ENCODE measurements at regions not wholly inside any gene's neighbourhood (a gene's known extent, or its start where the extent isn't known, plus 50 kb on each side); places are given as distances from the start of the nearest gene placed in this dataset.

GRCh38 chr11:122513997-122514396 lies 141.5 kb upstream of the UBASH3B start:
- Mint-ChIP-seq H3K4me3 (no peak overlapping the region), H3K4me1 (no peaks in the 10 kb centered on the region), H3K9me3 (peaks cover 6% of the 10 kb centered on the region), H3K27me3 (ENCODE audit: low read depth) (no peaks in the 10 kb centered on the region), H3K36me3 (peaks cover 2% of the 10 kb centered on the region; the same call in 1 of the 2 replicates), H3K27ac (no peak overlapping the region)
- ATAC-seq = no peak
- TF ChIP-seq GTF2I (CRISPR knock-in tag; conservative IDR thresholded peaks at IDR 0.05) = no peak
- no peak for TF ChIP-seq RORB (CRISPR knock-in tag; IDR thresholded peaks at IDR 0.05)
- TF ChIP-seq SP1 (CRISPR knock-in tag; conservative IDR thresholded peaks at IDR 0.05) = no peak
- TF ChIP-seq PREB (CRISPR knock-in tag; IDR thresholded peaks at IDR 0.05; ENCODE audit: borderline replicate concordance) = no peak
- no peak for TF ChIP-seq JUN (CRISPR knock-in tag; IDR thresholded peaks at IDR 0.05)
- TF ChIP-seq ESRRA (CRISPR knock-in tag; IDR thresholded peaks at IDR 0.05; ENCODE audit: borderline replicate concordance) = no peak
- TF ChIP-seq OVOL2 (CRISPR knock-in tag; IDR thresholded peaks at IDR 0.05; ENCODE audit: borderline replicate concordance) = no peak
- no peak for TF ChIP-seq TP53 (CRISPR knock-in tag; IDR thresholded peaks at IDR 0.05)
- POLR2A ChIA-PET = no interaction called here
- DNase-seq (ENCODE audit: low spot score) = no peak
- CTCF ChIA-PET = no interaction called here

- H3K4me1 Mint-ChIP-seq = no peaks in the 10 kb centered on the region
- POLR2A ChIA-PET = no interaction called here
- H3K9me3 Mint-ChIP-seq = no peaks in the 10 kb centered on the region
- CTCF ChIA-PET = no interaction called here
- H3K36me3 Mint-ChIP-seq = no peaks in the 10 kb centered on the region
- no peak for ATAC-seq
- H3K27ac Mint-ChIP-seq = no peak overlapping the region
- no peaks in the 10 kb centered on the region for H3K27me3 Mint-ChIP-seq (ENCODE audit: low read depth)
- DNase-seq (ENCODE audit: low spot score) = no peak
- TF ChIP-seq E2F1 (CRISPR knock-in tag; IDR thresholded peaks at IDR 0.05) (no peak), ZBTB43 (CRISPR knock-in tag; IDR thresholded peaks at IDR 0.05) (no peak), SP1 (CRISPR knock-in tag; conservative IDR thresholded peaks at IDR 0.05) (no peak), ZNF671 (CRISPR knock-in tag; IDR thresholded peaks at IDR 0.05) (no peak), ZNF396 (CRISPR knock-in tag; IDR thresholded peaks at IDR 0.05; ENCODE audit: borderline replicate concordance) (no peak), MXD4 (CRISPR knock-in tag; IDR thresholded peaks at IDR 0.05; ENCODE audit: borderline replicate concordance) (no peak), SMAD4 (CRISPR knock-in tag; IDR thresholded peaks at IDR 0.05) (no peak), ESRRA (CRISPR knock-in tag; IDR thresholded peaks at IDR 0.05; ENCODE audit: borderline replicate concordance) (no peak), USF2 (CRISPR knock-in tag; IDR thresholded peaks at IDR 0.05) (no peak)
- TF ChIP-seq, protein P1, sequence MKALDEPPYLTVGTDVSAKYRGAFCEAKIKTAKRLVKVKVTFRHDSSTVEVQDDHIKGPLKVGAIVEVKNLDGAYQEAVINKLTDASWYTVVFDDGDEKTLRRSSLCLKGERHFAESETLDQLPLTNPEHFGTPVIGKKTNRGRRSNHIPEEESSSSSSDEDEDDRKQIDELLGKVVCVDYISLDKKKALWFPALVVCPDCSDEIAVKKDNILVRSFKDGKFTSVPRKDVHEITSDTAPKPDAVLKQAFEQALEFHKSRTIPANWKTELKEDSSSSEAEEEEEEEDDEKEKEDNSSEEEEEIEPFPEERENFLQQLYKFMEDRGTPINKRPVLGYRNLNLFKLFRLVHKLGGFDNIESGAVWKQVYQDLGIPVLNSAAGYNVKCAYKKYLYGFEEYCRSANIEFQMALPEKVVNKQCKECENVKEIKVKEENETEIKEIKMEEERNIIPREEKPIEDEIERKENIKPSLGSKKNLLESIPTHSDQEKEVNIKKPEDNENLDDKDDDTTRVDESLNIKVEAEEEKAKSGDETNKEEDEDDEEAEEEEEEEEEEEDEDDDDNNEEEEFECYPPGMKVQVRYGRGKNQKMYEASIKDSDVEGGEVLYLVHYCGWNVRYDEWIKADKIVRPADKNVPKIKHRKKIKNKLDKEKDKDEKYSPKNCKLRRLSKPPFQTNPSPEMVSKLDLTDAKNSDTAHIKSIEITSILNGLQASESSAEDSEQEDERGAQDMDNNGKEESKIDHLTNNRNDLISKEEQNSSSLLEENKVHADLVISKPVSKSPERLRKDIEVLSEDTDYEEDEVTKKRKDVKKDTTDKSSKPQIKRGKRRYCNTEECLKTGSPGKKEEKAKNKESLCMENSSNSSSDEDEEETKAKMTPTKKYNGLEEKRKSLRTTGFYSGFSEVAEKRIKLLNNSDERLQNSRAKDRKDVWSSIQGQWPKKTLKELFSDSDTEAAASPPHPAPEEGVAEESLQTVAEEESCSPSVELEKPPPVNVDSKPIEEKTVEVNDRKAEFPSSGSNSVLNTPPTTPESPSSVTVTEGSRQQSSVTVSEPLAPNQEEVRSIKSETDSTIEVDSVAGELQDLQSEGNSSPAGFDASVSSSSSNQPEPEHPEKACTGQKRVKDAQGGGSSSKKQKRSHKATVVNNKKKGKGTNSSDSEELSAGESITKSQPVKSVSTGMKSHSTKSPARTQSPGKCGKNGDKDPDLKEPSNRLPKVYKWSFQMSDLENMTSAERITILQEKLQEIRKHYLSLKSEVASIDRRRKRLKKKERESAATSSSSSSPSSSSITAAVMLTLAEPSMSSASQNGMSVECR (CRISPR knock-in tag; IDR thresholded peaks at IDR 0.05; ENCODE audit: borderline replicate concordance) = no peak
- TF ChIP-seq, protein P2, sequence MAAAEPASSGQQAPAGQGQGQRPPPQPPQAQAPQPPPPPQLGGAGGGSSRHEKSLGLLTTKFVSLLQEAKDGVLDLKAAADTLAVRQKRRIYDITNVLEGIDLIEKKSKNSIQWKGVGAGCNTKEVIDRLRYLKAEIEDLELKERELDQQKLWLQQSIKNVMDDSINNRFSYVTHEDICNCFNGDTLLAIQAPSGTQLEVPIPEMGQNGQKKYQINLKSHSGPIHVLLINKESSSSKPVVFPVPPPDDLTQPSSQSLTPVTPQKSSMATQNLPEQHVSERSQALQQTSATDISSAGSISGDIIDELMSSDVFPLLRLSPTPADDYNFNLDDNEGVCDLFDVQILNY (CRISPR knock-in tag; IDR thresholded peaks at IDR 0.05) = no peak
- no peak overlapping the region for H3K4me3 Mint-ChIP-seq
These were observed 142.2 kb upstream of the UBASH3B start for GRCh38 chr11:122513328-122513727.

Data from WTC11 (cell line).